ENCODE measurements at regions not wholly inside any gene's neighbourhood (a gene's known extent, or its start where the extent isn't known, plus 50 kb on each side); places are given as distances from the start of the nearest gene placed in this dataset.

- DNase-seq: no peak
Measured at GRCh38 chrX:39150621-39151020, 349.4 kb downstream of the MID1IP1 start.

- peak; percentile 31 to 38 for DNase-seq
Measured at GRCh38 chrX:39152106-39152649, 350.9 kb downstream of the MID1IP1 start.

GRCh38 chrX:39156051-39156450 lies 354.8 kb downstream of the MID1IP1 start:
- no peak for DNase-seq

GRCh38 chrX:39157006-39157405 lies 355.7 kb downstream of the MID1IP1 start:
- no peak for DNase-seq

GRCh38 chrX:39157796-39158195 lies 356.5 kb downstream of the MID1IP1 start:
- no peak for DNase-seq

GRCh38 chrX:39158801-39159657 lies 357.8 kb downstream of the MID1IP1 start:
- peak in 1 of 2 experiments; percentile 35 for DNase-seq

- no peak for DNase-seq
Measured at GRCh38 chrX:39159921-39160507, 358.8 kb downstream of the MID1IP1 start.

GRCh38 chrX:39161611-39162255 lies 360.5 kb downstream of the MID1IP1 start:
- peak in 1 of 2 experiments; percentile 2 for DNase-seq

GRCh38 chrX:39162322-39162735 lies 361.1 kb downstream of the MID1IP1 start:
- DNase-seq: no peak

GRCh38 chrX:39163581-39164126 lies 362.4 kb downstream of the MID1IP1 start:
- no peak for DNase-seq

- no peak for DNase-seq
Measured at GRCh38 chrX:39164212-39164611, 363.0 kb downstream of the MID1IP1 start.

GRCh38 chrX:39165185-39165584 lies 363.9 kb downstream of the MID1IP1 start:
- no peak for DNase-seq

GRCh38 chrX:39165773-39166172 lies 364.5 kb downstream of the MID1IP1 start:
- DNase-seq: no peak

- no peak for DNase-seq
Measured at GRCh38 chrX:39167791-39168190, 366.5 kb downstream of the MID1IP1 start.

GRCh38 chrX:39168609-39169008 lies 367.4 kb downstream of the MID1IP1 start:
- DNase-seq: no peak

GRCh38 chrX:39169976-39170375 lies 368.7 kb downstream of the MID1IP1 start:
- no peak for DNase-seq

GRCh38 chrX:39170464-39170863 lies 369.2 kb downstream of the MID1IP1 start:
- no peak for DNase-seq

GRCh38 chrX:39171686-39172085 lies 370.4 kb downstream of the MID1IP1 start:
- no peak for DNase-seq

- no peak for DNase-seq
Measured at GRCh38 chrX:39174241-39174771, 373.0 kb downstream of the MID1IP1 start.

- DNase-seq: no peak
Measured at GRCh38 chrX:39174772-39175417, 373.6 kb downstream of the MID1IP1 start.

- DNase-seq: no peak
Measured at GRCh38 chrX:39175418-39176057, 374.3 kb downstream of the MID1IP1 start.

- DNase-seq: no peak
Measured at GRCh38 chrX:39176105-39176504, 374.8 kb downstream of the MID1IP1 start.
